ENCODE measurements at regions not wholly inside any gene's neighbourhood (a gene's known extent, or its start where the extent isn't known, plus 50 kb on each side); places are given as distances from the start of the nearest gene placed in this dataset.

GRCh38 chr18:55830544-55830943, 242.6 kb upstream of the TCF4 start:
- TF ChIP-seq GATA3 (IDR thresholded peaks at IDR 0.05; ENCODE audit: low read depth, low read length) (no peak), GATA2 (IDR thresholded peaks at IDR 0.05; ENCODE audit: low read depth, low read length) (no peak)

Measured in SH-SY5Y (cell line).